ENCODE measurements at regions not wholly inside any gene's neighbourhood (a gene's known extent, or its start where the extent isn't known, plus 50 kb on each side); places are given as distances from the start of the nearest gene placed in this dataset.

DNA sequence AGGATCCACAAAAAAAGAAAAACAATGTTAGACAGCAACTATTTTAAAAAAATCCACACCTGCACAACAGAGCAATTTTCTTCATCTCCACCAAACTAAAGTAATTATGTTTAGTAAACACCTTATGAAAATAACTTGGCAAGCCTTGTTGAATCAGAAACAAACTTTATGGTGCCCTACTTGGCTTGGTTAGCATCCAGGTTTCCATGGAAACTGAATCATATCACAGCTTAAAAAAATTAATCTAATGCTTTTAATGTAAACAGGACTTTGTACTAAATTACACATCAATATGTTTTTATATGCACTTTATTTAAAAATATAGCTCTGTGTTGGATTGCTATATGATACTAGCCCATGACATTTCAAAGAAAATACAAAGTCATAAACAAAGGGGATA, 1882.4 kb downstream of the SUCLG1 start:
- DNase-seq = no peak

- no peak for DNase-seq
Observed at GRCh38 chr2:82539280-82539621, 1919.8 kb downstream of the SUCLG1 start.

GRCh38 chr2:82538590-82539279, 1920.3 kb downstream of the SUCLG1 start:
- no peak for DNase-seq

GRCh38 chr2:82528288-82528687, 1930.8 kb downstream of the SUCLG1 start:
- DNase-seq = no peak

GRCh38 chr2:82527124-82527523, 1932.0 kb downstream of the SUCLG1 start:
- DNase-seq = no peak

DNA sequence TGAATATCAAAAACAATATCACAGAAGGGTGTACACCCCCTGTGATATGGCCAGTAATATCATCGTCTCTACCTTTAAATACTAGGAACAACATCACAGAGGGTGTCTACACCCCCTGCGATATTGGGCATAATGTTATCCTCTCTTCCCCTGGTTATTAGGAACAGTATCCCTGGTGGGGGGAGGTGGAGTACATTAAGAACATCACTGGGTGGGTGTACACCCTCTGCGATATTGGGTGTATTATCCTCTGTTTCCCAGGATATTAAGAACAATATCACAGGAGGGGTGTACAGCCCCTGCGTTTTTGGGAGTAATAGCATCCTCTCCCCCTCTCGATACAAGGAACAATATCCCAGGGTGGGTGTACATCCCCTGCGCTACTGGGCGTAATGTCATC, 1932.8 kb downstream of the SUCLG1 start:
- no peak for DNase-seq

- no peak for DNase-seq
Observed at GRCh38 chr2:82525744-82526143, 1933.3 kb downstream of the SUCLG1 start.

- DNase-seq = no peak
Observed at GRCh38 chr2:82524826-82525225, 1934.3 kb downstream of the SUCLG1 start.

DNA sequence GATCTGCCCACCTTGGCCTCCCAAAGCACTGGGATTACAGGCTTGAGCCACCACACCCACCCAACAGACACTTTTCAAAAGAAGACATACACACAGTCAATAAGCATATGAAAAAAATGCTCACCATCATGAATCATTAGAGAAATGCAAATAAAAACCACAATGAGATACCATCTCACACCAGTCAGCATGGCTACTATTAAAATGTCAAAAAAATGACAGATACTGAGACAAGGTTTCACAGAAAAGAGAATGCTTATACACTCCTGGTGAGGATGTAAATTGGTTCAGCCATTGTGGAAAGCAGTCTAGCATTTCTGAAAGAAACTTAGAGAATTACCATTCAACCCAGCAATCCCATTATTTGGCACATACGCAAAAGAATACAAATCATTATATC, 1947.2 kb downstream of the SUCLG1 start:
- DNase-seq = no peak

DNA sequence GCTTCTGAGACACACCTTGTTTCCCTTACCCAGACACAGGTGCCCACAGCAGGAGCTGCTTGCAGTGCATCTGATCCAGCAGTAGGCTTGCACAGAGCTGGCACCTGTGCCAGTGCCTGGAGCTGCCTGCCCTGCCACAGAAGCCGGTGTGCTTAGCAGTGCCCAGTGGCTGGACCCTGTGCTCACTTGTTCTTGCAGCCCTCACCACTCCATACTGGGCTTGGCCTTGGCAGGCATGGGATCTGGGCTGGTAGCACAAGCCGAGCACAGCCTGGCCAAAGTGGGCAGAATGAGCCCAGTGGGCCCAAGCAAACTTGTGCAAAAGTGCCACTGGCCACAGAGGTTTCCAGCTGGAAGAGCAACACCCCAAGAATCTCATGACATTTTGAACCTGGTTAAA, 1950.4 kb downstream of the SUCLG1 start:
- no peak for DNase-seq

GRCh38 chr2:82507657-82508056, 1951.4 kb downstream of the SUCLG1 start:
- DNase-seq = no peak

DNA sequence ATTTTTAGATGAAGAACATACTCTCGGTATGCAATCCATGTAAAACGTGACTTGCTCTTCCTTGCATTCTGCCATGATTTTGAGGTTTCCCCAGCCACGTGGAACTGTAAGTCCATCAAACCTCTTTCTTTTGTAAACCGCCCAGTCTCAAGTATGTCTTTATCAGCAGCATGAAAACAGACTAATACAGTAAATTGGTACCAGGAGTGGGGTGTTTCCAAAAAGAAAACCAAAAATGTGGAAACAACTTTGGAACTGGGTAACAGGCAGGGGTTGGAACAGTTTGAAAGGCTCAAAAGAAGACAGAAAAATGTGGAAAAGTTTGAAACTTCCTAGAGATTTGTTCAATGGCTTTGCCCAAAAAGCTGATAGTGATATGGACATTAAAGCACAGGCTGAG, 1957.9 kb downstream of the SUCLG1 start:
- no peak for DNase-seq

DNA sequence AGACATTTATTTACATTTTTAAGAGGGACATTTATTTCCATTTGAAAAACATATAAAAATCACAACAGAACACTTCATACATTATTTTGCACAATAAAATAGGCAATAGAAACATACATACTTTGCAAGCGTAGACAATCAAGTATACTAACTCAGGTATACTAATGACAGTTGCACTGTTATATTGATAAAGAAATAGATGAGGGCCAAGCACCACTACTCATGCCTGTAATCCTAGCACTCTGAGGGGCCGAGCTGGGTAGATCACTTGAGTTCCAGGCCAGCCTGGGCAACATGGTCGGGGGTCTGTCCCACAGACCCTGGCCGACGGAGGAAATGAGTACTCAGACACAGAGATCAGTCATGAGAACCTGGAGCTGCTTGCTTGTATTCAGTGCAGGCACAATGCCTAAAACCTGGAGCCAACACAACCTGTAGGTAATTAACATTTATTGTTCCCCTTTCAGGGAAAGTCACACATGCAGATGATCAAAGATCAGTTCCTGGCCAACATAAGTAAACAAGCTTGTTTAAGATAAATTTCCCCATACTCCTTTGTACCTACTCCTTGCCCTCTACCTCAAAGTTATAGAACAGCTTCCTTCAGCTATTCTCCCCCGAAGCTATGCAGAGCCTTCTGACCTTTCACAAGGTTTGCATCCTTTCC, 1960.2 kb downstream of the SUCLG1 start:
- DNase-seq = no peak

DNA sequence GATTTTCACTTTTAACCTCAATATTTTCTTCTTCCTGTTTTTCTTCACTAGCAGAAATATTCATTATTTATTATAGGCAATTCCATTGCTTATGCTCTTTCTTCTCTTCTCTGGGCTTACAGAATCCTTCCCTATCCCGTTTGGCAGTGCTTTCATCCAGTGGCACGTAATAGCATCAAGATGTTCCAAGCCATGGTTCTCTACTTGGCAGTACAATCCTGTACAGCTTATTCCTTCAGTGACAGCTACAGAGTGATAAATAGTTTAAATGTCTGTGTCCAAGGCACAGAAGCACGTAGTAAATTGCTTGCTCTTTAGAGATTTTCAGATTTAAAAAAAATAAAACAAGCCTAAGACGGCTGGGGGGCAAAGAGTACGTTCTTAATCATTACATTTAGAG, 1964.3 kb downstream of the SUCLG1 start:
- DNase-seq = no peak

DNA sequence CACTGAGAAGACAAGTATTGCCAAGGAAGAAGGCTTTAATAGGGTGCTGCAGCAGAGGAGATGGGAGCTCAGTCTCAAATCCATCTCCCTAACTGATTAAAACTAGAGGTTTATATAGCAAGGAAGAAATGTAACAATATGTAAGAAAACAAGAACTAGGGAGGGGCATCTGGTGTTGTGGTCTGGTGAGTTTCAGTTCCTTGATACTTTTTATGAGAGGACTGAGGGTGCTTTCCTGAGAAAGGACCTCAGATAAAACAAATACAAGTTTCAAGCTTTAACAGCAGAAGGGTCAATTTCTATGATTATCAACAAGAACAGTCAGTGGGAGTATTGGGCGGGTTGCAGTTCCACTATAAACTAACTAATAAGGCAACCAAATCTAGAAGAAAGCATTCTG, 1967.5 kb downstream of the SUCLG1 start:
- DNase-seq = no peak

DNA sequence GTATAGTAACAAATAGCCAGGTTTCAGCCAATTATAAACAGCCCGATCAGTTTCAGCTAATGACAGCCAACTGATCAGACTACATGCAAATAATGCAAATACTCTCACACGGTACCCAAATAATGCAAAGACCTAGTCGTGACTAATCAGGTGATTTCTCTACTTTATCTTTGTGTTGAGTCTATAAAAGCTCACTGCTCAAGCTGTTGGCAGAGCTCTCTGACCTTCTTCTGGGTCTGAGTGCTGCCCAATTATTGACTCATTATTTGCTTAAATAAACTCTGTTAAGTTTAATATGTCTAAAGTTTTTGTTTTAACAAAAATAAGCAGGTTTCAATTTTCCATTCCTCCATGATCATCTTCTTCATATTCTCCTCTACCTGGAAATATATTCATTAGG, 1971.7 kb downstream of the SUCLG1 start:
- DNase-seq = no peak

DNA sequence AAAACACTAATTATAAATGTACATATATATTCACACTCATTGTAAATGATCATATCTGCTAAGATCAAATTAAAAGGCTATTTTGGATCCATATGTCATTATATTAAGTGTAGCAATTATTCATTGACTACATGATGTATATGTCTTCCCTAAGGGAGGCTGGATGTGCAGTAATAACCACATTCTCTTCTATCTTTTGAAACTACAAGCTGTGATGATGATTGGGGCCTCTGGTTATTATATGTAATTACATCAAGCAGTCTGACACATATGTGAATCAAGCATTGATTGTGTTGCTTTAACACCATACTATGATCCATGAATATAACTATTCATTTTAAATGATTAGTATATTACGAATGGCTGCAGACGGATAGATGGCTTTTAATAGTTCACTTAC, 1973.4 kb downstream of the SUCLG1 start:
- DNase-seq = no peak

DNA sequence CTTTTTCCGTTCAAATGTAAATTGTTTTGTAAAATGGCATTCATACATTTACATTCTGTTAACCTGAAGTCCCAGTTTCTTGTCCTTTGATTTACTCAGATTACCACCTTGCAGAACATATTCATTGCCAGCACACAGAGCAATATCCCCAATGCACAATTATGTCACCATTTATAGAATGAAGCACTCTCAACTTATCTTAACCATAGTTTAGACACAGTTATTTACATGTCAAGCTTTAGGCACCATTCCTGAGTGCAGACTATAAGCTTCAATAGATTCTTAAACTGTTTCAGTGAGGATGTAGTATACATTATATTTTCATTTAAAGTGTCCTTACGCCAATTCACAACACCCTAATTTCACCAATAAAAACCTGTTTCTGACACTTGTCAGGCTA, 1977.9 kb downstream of the SUCLG1 start:
- DNase-seq = no peak

DNA sequence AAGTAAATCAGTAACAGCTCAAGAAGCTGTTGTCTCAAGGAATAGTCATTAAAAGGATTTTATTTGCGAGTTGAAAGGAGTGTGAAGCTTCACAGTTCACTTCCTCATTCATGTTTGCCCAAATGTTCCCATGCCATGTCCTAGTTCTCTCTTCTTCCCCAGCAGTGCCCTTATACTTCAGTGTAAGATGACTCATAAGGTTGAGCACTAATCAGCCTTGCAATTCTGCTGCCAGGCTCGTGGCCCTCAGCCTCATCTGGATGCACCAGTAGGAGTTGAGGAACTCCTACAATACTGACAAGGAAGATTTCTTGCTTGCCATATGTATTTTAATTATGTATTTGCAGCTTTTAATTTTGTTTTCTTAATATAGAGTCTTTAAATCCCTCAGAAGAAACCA, 1980.4 kb downstream of the SUCLG1 start:
- DNase-seq = no peak

DNA sequence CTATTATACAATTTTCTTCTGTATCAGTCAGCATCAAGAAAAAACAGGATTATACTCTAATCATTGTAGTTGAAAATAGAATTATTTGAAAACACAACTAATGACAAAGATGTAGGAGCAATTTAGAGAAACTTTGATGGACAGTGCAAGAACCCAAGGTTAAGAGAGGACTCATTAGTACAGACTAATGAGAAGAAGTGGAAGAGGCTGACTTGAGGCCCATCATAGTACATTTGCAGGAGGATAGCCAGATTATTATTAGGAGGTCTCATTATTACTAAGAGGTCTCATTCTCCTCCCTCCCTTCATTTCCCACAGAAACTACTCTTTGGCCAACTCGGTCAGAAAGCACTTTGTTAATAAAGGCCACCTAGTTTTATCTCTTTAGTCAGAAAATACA, 1983.0 kb downstream of the SUCLG1 start:
- DNase-seq = no peak

DNA sequence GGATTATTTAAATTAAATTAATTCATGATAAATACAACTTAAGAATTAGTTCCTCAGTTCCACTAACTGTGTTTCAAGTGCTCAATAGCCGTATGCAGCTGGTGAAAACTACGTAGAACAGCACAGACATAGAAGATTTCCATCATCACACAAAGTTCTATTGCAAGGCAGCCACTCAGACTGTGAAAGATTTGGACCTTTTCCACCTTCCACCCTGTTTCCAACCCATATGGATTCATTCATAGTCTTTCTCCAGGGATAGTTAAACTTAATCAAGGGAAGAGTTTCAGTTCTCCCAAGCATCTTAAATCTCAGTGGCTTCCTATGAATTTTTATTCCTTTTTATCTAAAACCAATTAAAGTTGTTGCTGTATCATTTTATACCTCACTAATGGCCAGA, 2030.8 kb downstream of the SUCLG1 start:
- DNase-seq = no peak

DNA sequence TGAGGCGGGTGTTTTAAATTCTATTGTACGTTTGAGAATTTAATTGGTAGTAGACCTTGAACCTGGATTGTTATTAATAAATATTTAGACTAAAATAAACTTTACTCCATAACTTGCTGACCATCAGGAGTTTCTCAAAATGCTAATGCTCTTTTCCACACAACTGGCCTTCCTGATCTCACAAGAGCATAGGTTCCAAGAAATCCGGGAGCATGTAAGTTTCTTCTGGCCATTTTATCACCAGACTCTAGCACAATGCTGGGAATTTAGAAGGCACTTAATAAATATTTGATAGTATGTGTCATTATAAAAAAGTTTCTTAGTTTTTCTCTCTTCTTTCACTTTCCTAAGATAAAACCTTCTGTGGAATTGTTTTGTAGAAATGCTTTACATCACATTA, 2047.1 kb downstream of the SUCLG1 start:
- DNase-seq = no peak

DNA sequence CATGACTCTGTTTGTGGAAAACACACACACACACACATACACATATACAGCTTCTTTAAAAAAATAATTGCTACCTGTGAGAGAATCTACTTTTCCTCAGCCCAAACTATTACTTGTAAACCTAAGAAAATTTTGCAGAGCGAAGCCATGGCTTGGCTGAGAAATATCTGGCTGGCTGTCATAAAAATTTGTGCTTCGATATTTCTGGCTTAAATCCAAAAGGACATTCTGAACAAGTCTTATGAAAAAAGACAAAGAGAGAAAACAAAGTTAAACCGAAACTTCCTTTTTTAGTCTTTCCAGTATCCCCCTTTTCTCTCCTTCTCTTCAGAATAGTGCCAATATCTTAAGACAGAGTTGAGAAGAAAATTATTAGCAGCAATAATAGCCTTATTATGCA, 2048.0 kb downstream of the SUCLG1 start:
- no peak for DNase-seq

GRCh38 chr2:82395531-82395930, 2063.5 kb downstream of the SUCLG1 start:
- DNase-seq = no peak

DNA sequence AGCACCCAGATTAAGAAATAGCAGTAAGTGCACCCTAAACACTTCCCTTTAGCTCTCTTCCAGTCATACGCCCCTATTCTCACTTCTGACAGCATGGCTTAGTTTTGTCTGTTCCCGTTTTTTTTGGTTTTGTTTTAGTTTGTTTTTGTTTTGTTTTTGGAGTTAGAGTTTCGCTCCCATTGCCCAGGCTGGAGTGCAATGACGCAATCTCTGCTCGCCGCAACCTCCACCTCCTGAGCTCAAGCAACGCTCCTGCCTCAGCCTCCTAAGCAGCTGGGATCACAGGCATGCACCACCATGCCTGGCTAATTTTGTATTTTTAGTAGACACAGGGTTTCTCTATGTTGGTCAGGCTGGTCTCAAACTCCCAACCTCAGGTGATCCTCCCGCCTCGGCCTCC, 2067.7 kb downstream of the SUCLG1 start:
- DNase-seq = no peak
